NAMALWA (cell line): ENCODE measurements at regions not wholly inside any gene's neighbourhood (a gene's known extent, or its start where the extent isn't known, plus 50 kb on each side); places are given as distances from the start of the nearest gene placed in this dataset.
"Not testable (repeated sequence)": the region's sequence is repeated elsewhere in the genome, so short reads cannot be mapped to it uniquely, and the experiment has no call there.

Experiments used
- DNase-seq: peaks from one replicate; pipeline ENCODE4 v3.0.0-alpha.2; 2015; ENCODE audit warnings: low spot score

DNA sequence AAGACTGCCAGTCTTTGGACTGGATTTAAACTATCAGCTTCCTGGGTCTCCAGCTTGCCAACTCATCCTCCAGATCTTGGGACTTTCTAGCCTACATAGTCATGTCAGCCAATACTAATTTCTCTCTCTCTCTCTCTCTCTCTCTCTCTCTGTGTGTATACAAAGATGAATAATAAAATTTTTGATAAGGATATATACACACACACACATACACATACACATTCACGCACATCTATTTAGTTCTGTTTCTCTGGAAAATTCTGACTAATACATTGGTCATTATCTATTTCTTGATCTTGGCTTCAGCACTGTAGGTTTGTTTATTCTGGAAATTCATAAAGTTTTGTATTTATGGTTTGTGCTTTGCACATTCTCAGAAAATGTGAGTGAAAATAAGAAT lies 1606.2 kb upstream of the NUDT12 start:
- no peak for DNase-seq

DNA sequence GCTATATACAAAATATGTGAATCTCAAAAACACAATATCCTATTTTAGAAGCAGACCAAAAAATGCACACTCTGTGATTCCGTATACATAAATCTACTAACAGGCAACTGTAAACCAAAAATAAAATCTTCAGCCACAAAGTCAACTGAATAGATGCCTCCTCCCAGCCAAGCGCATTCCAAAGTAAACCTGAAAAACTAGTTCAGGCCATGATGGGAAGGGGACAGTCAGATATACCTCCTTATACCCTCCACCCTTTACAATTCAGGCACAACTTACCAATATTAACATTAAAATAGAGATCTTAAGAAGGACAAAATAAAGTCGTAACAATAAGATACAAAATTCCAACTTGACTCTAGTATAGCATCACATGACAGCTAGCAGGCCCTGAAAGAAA lies 1604.5 kb upstream of the NUDT12 start:
- DNase-seq: no peak

DNA sequence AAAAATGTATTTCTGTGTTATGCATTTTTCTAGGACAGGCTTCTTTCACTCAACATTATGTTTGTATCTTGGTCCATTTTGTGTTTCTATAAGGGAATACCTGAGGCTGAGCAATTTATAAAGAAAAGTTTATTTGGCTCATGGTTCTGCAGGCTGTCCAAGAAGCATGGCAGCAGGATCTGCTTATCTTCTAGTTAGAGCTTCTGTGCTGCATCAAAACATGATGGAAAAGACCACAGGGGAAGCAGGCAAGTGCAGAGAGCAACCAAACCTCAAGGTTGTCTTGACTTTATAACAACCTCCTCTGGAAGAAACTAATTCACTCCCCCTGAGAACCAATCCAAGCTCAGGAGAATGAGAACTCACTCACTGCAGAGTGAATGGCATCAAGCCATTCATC lies 1601.0 kb upstream of the NUDT12 start:
- no peak for DNase-seq

DNA sequence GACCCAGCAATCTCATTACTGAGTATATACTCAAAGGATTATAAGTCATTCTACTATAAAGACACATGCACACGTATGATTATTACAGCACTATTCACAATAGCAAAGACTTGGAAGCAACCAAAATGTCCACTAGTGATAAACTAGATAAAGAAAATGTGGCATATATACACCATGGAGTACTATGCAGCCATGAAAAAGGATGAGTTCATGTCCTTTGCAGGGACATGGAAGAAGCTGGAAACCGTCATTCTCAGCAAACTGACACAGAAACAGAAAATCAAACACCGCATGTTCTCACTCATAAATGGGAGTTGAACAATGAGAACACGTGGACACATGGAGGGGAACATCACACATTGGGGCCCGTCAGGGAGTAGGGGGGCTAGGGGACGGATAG lies 1600.0 kb upstream of the NUDT12 start:
- DNase-seq: not testable (repeated sequence)

DNA sequence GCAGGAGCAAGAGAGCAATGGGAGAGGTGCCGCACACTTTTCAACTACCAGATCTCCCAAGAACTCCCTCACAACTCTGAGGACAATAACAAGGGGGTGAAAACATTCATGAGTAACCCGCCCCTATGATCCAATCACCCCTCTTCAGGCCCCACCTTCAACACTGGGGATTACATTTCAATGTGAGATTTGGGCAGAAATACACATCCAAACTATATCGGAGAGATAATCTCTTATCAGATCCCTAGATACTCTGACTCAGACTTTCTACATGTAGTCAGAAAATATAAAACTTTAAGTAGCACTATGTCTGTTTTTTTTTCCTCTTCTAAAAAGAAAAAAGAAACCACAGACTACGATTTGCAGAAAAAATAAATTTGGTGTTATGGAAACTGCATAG lies 1595.9 kb upstream of the NUDT12 start:
- DNase-seq: no peak

DNA sequence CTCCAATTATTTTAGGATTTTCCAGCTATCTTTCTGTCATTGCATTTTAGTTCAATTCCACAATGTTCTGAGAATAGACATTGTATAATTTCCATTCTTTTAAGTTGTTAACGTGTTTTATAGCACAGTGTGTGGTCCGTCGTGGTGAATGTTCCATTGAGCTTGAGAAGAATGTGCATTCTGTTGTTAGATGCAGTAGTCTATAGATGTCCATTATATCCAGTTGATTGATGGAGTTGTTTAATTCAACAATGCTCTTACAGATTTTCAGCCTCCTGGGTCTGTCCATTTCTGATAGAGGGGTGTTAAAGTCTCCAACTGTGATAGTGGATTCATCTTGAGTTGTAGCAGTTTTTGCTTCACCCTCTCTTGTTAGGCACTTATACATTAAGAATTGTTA lies 1587.7 kb upstream of the NUDT12 start:
- no peak for DNase-seq

DNA sequence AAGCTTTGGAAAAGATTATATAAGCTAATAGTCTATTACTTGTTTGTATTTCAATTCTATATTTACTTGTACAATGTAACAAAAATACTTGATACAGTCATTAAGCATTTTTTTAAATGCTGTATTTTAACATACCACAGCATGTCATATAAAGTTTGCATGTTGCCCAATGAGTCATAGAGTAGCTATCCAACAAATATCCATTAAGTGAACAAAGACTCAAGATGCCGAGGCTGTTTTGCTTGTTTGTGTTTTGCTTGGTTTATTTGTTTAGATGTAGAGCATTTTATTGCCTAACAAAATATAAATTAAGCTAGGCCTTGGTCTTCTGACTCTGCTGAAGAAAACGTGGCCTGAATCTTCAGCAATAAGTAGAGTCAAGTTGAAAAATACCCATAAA lies 1584.3 kb upstream of the NUDT12 start:
- no peak for DNase-seq

DNA sequence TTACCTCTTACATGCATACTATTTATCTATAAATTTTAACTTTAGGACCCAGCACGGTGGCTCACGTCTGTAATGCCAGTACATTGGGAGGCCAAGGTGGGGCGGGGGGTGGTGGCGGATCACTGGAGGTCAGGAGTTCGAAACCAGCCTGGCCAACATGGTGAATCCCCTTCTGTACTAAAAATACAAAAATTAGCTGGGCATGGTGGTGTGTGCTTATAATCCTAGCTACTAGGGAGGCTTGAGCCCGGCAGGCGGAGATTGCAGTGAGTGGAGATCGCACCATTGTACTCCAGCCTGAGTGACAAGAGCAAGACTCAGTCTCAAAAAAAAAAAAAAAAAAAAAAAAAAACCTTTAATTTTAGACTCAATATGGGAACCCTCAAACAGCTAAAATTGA lies 1582.6 kb upstream of the NUDT12 start:
- DNase-seq: no peak

DNA sequence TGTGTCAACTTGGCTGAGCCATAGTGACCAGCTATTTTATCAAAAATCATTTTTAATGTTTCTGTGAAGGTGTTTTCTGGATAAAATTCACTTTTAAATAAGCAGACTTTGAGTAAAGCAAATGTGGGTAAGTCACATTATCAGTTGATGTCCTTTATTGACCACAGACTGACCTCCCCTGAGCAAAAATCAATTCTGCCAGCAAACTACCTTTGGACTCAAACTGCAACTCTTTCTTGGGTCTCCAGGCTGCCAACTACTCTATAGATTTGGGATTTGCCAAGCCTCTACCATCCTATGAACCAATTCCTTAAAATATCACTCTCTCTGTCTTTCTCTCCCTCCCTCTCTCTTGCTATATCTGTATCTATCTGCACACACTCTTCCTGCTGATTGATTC lies 1571.7 kb upstream of the NUDT12 start:
- no peak for DNase-seq

DNA sequence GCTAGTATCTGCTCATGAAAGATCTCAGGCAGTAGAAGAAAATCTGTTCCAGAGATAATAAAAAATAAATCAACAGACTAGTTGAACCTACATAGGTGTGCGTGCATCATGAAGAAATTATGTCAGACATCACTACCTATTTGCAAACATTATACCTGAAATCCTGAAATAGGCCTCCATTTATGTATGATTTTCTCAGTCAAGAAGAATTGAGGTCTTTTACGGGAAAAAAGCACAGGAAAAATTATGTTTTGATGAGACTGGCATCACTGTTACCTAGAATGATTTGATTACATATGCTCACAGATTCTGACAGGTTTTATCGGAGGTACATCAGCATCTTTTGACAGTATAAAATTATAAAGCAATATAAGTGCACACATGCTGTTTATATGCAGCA lies 1570.5 kb upstream of the NUDT12 start:
- no peak for DNase-seq

DNA sequence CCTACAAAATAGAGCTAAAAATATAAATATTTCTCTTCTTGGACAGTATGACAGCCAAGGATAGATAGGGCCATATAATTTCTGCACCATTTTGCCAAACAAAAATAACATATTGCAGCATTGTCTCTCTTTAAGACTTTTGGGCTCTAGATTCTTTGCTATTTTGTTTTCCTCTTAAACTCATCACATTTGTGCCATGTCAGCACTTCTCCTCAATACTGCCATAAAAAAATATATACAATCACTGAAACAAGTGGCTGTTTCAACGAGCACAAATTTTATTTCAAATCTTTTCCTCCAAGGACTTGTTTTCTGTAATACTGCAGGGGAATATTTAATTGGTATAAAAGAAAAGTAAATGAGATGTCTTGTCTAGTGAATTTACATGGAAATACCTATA lies 1570.0 kb upstream of the NUDT12 start:
- DNase-seq: no peak

DNA sequence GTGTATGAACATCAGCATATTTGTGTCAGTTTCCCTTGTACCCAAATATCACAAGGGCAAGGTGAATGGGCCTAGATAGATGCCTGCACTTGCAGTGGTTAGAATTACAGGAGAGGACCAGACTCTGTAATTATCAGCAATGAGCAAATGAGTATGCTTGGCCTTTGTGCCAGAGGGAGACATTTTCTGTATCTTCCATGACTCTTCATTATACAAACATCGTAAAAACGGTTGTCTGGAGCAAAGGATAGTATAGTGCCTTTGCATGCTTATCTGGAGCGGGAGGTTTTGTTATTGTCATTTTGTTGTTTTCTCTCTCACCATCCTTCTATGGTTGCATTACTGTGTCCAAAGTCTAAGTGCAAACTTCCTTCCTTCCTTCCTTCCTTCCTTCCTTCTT lies 1568.5 kb upstream of the NUDT12 start:
- DNase-seq: no peak

DNA sequence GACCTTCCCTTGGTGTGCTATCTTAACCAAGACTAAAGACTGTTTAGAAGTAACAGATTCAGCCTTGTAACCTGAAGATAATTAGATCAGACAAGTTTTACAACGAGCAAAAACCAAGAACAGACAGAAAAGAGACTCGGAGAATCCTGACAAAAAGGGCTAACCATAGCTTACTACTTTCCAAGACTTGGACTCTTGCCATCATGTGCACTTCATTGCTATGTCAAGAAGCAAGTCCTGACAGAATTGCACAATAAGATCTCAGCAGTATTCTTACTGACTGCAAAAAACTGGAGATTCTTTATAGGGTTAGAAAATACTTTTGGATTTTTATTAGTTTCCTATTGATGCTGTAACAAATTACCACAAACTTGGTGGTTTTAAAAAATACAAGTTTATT lies 1539.0 kb upstream of the NUDT12 start:
- DNase-seq: no peak

DNA sequence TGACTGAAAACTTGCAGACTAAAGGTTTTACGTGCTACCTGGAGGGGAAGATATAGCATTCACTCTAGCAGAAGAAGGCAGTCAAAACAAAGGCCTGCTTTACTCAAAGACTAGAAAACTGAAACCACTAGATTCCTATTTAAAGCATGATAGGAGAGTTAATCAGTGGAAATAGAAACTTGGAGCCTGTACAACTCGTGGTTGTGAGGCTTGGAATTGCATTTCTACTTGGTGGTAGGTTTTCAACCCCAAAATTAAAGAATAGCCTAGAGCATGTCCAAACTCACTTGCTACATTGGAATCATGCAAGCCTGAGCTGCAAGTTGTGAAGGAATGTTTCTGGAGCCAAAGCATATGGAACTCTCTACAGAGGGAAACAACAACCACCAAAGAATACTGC lies 1526.4 kb upstream of the NUDT12 start:
- DNase-seq: no peak

DNA sequence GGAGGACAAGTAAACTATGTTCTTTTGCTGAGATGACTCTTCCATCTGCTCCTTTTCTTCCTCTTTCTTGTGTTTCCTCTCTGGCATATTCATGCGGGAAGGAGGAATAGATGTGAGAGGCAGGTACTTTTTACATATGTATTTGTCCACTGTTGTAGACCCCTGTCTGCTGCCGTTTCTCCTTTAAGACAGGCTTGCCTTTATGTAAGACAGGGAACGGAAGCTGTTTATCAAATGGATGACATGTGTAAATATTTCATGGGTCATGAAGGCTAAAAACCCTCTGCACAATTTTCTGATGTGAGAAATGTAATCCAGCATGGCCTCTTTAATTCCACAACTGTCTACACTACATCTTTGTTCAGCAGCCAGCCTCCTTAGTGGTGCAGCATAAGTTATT lies 1525.5 kb upstream of the NUDT12 start:
- no peak for DNase-seq

DNA sequence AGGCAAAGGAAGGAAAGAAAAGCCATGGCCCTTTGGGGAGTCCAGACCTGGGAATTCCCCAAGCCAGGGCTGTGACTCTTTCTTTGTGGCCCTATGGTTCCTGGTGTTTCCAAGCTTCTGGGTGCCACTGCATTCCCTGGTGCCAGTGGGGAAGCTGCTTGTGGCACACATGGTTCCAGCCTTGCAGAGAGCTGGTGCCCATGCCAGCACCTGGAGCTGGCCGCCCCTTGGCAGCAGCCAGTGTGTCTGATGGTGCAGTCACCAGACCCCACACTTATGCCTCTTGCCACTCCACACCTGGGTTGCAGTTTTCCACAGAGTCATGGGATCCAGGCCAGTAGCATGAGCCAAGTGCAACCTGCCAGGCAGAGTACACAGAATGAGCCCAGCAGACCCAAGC lies 1495.3 kb upstream of the NUDT12 start:
- DNase-seq: no peak

DNA sequence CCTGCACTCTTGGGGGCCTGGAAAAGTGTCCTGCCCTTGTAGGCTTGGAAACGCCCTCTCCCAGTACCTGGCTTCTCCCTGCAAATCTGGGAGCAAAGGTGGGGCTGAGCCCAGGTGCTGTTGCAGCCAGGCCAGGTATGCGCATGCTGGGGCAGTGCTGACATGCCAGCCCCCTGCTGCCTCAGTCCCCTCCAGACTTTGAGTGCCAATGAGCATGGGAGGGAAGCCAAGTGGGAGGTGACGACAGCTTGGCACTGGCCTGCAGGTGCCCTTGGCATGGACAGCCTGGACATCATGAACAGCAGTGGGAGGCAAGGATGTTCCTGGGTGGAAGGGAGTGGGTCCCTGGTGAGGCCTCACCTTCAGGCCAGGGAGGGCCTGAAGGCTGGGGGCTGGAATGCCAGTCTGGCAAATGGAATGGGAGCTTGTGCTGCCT lies 1494.4 kb upstream of the NUDT12 start:
- no peak for DNase-seq

DNA sequence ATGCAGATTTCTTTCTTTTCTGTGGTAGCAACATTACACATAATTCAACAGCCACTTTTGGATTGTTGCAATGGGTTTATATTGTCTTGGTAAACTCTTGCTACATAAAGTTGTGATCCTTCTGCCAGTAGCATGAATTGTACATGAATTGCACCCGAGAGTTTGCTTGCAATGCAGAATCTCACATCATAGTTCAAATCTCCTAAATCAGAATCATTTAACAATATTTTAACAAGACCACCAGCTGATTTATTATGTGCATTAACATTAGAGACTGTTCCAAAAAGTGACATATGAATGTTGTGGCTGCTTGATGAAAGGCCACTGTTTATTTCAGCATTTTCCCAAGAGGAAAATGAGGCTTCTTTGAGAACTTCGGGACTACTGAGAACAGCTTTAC lies 1491.8 kb upstream of the NUDT12 start:
- no peak for DNase-seq

DNA sequence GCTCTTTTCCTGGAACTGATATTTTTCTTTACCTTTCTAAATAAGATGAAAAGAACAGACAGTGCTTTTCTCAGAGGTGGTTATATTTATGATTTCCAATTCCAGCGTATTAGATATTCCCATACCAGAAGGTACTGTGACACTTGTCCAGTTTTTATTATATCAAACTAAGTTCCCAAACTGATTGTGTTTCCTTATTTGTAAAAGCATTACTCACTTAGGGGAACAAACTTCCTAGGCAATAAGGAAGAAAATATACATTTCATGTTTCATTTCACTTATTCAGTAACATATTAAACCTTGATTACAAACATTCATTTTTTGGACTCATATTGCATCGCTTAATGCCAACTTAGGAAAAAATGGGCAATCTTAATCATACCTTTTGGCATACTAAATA lies 1480.0 kb upstream of the NUDT12 start:
- no peak for DNase-seq

DNA sequence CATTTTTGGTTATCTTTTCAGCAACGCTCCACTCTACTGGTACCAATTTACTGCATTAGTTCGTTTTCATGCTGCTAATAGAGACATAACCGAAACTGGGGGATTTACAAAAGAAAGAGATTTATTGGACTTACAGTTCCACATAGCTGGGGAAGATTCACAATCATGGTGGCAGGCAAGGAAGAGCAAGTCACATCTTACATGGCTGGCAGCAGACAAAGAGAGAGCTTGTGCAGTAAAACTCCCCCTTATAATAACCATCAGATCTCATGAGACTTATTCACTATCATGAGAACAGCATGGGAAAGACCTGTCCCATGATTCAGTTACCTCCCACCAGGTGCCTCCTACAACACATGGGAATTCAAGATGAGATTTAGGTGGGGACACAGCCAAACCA lies 1474.2 kb upstream of the NUDT12 start:
- DNase-seq: not testable (repeated sequence)

DNA sequence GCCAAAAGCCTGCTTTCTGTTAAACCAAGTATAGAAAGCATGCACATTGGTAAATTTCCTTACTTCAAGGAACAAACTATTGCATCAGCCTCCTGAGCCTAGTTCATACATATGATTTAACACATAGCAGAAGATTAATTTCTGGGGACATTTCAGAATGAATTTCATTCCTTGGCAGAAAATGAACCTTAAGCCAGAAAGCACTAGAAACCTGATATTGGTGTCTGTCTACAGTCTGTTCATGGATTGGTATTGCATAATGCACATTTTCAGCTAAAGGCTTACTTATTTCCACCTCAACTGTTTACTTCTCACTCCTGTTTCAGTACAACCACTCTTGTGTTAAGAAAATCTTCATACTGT lies 1471.8 kb upstream of the NUDT12 start:
- no peak for DNase-seq

DNA sequence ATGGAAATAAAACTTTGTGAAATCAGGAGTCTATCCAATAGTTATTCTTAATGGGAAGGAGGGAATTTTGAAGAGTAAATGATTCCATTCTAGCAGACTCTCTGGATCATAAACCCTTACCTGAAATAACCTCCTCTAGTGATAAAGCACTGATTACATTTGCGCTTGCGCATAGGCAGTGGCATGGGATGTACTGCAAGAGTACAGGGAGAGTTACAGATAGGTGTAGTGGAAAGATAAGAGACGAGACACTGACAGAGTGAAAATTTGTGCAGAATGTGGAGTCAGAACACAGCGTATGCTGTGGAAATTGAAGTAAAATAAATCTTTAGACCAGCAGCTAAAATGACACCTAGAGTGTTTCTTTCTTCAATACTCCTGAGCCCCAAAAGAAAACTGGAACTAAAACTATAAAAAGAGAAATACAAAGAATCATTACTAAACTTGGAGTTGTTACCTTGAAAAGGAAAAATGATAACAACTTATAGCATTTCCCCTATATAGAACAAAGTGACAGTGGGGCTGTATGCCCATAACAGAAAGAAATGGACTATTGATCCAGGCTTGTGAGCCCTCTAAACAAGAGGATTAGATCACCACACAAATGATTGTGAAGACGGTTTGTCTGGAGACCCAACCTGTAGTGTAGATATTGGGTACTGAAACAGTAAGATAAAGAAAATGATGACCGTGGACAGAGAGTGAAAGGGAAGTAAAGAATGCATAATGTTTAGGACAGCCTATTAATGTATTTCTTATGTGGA lies 1471.2 kb upstream of the NUDT12 start:
- DNase-seq: no peak

DNA sequence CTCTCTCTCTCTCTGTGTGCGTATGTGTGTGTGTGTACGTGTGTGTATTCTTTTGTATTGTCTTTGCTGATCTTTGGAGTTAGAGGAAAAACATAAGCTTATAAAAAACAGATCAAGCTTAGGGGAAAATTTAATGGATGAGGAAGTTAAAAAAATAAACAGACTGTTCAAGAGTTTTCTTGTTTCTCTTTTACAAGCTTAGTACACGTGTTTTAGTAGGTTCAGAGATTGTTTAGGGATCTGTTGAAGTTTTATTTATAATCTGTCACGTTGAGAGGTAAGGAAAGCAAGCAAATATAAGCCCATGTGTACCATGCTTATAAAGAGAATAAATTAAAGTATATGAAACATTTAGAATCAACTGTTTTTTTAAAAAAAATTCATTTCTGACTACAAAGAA lies 1470.3 kb upstream of the NUDT12 start:
- no peak for DNase-seq

DNA sequence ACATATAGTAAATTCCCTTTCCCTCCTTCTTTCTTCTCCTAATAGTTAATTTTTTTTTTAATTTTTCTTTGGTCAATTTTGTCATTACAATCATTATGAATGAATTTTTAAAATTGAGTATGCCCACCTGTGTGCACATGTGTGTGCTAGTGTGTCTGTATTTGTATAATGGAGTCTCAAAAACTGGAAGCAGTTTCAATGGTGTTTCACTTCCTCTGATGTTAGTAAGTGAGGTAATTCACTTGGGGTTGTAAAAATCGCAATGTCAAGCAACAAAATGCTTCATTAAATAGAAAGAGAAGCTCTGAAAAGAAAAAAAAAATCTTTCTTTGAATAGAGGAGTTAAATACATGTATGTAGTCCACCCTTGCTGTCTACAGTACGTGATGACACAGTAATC lies 1467.6 kb upstream of the NUDT12 start:
- DNase-seq: peak; percentile 21

DNA sequence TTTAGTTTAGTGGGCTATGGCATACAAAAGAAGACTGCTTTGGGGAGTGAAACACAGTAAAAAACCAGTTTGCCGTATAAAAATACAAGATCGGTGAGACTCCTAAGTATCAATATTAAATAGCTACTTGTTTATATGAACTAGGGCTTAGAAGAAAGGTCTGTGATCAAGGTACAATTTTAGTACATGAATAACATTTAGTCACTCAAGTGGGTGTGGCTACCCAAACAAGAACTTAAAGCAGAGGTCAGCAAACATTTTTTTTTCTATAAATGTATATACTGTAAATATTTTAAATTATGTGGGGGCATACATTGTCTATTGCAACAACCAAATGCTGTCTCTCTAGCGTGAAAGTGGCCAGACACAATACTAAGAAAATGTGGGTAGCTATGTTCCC lies 1452.5 kb upstream of the NUDT12 start:
- DNase-seq: no peak
